K562 (cell line): ENCODE measurements at regions not wholly inside any gene's neighbourhood (a gene's known extent, or its start where the extent isn't known, plus 50 kb on each side); places are given as distances from the start of the nearest gene placed in this dataset.

Source experiments
- ATAC-seq: fragments of 200-7000 bp; cut with Tn5 transposase; 3 replicates; pipeline ENCODE4 v1.9.1; 2020; ENCODE audit warnings: moderate library complexity
- BruUV-seq: library from RNA; stranded (reverse); fragments of 400-500 nt; replicated peaks from 2 replicates; lab custom pipeline; 2021; lab: Mats Ljungman, UMichigan
- CTCF ChIA-PET: fragments of 300-600 bp; formaldehyde crosslinking; extraction: SDS; loops from one replicate; lab custom pipeline; 2021; ENCODE audit warnings: low intra/inter-chr PET ratio; lab: Yijun Ruan, JAX
- POLR2A ChIA-PET: fragments of 300-600, 350-650 bp; sonication (Branson Sonifier 250); formaldehyde crosslinking; extraction: SDS; loops from one replicate; lab custom pipeline; 2021; ENCODE audit warnings: antibody characterized with exemption, inconsistent platforms; lab: Yijun Ruan, JAX
- DNase-seq, 4 experiments: peaks; one replicate each; pipeline versions ENCODE4 v3.0.0 to v3.0.0-alpha.2; 2011 to 2018; ENCODE audit warnings: low spot score in 3 of 4, mixed read lengths in 3 of 4; ENCODE audit errors: extremely low read depth in 1 of 4
- FAIRE-seq: peaks from 2 replicates; lab custom pipeline; 2011; peaks lifted over from hg19 to GRCh38; lab: Jason Lieb, UNC
- H2AFZ ChIP-seq: 2 replicates; pipeline ENCODE4 v1.6.0; 2011; ENCODE audit warnings: low read depth, low read length, control low read depth, inconsistent platforms
- H3K27ac ChIP-seq: fragments of 200-600 bp; 3 replicates; pipeline ENCODE4 v1.8.0; 2011; ENCODE audit warnings: low read depth, mild to moderate bottlenecking, control low read depth, inconsistent platforms, low read length, moderate library complexity, mixed read lengths; ENCODE audit errors: extremely low read depth
- H3K27me3 ChIP-seq, 2 experiments: fragments of 300-600 bp in 1 of 2; 2 replicates in 1 of 2; 3 replicates in 1 of 2; pipeline versions ENCODE4 v1.6.0 to v1.8.0; 2011; ENCODE audit warnings: inconsistent platforms in 2 of 2, low read length in 2 of 2, mild to moderate bottlenecking in 1 of 2, mixed read lengths in 1 of 2, moderate library complexity in 1 of 2; ENCODE audit not compliant: control insufficient read depth in 2 of 2, insufficient read depth in 2 of 2
- H3K36me3 ChIP-seq: fragments of 300-600 bp; 3 replicates; pipeline ENCODE4 v1.8.0; 2011; ENCODE audit warnings: mild to moderate bottlenecking, low read length, inconsistent platforms; ENCODE audit not compliant: control insufficient read depth, insufficient read depth
- H3K4me1 ChIP-seq, 2 experiments: fragments of 200-600 bp in 1 of 2; replicated peaks in 1 of 2; 2 replicates in 1 of 2; 3 replicates in 1 of 2; pipeline versions ENCODE4 v1.5.1 to v1.8.0; 2011; ENCODE audit warnings: inconsistent platforms in 2 of 2, low read length in 2 of 2, mild to moderate bottlenecking in 1 of 2, mixed read lengths in 1 of 2, moderate library complexity in 1 of 2; ENCODE audit not compliant: control insufficient read depth in 2 of 2, insufficient read depth in 2 of 2
- H3K4me2 ChIP-seq: 2 replicates; pipeline ENCODE4 v1.6.1; 2011; ENCODE audit warnings: low read length, control low read depth, inconsistent platforms, mixed read lengths; ENCODE audit not compliant: insufficient read depth
- H3K4me3 ChIP-seq: fragments of 200-600 bp; sonication (generic), shearing (Covaris generic); 2 replicates; pipeline ENCODE4 v1.5.1; 2016; ENCODE audit warnings: control low read depth, inconsistent platforms
- H3K79me2 ChIP-seq: fragments of 200-600 bp; 3 replicates; pipeline ENCODE4 v1.8.0; 2011; ENCODE audit warnings: low read length, inconsistent platforms; ENCODE audit not compliant: control insufficient read depth, insufficient read depth
- H3K9ac ChIP-seq, 2 experiments: 2 replicates each; pipeline versions ENCODE4 v1.6.0 to v1.6.1; 2011; ENCODE audit warnings: low read depth in 2 of 2, low read length in 2 of 2, control low read depth in 1 of 2, inconsistent platforms in 1 of 2, mild to moderate bottlenecking in 1 of 2, mixed read lengths in 1 of 2; ENCODE audit not compliant: insufficient read depth in 1 of 2
- H3K9me1 ChIP-seq: one replicate; pipeline ENCODE4 v1.6.0; 2011; ENCODE audit warnings: inconsistent platforms, mild to moderate bottlenecking, low read length, moderate library complexity; ENCODE audit not compliant: control insufficient read depth, insufficient read depth
- H3K9me3 ChIP-seq: replicated peaks from 2 replicates; pipeline ENCODE4 v1.5.1; 2011; ENCODE audit warnings: low read depth, low read length, inconsistent platforms; ENCODE audit not compliant: control insufficient read depth, insufficient read depth
- H4K20me1 ChIP-seq: replicated peaks from 2 replicates; pipeline ENCODE4 v1.6.1; 2011; ENCODE audit warnings: low read length, inconsistent platforms, mixed read lengths; ENCODE audit not compliant: control insufficient read depth, insufficient read depth
- FOXJ3 ChIP-seq: sonication (generic); formaldehyde crosslinking; IDR thresholded peaks from 2 replicates; pipeline ENCODE4 v1.4.0; 2020; ENCODE audit warnings: mild to moderate bottlenecking, missing genetic modification reagents
- HMG20B ChIP-seq: fragments of 250-450 bp; sonication (Bioruptor Pico); IDR thresholded peaks from 2 replicates; pipeline ENCODE4 v1.5.0; 2021; ENCODE audit warnings: mild to moderate bottlenecking
- HMGN3 ChIP-seq: IDR thresholded peaks from 2 replicates; pipeline ENCODE4 v1.6.1; 2011; ENCODE audit warnings: borderline replicate concordance, low read depth, mild to moderate bottlenecking, mixed read lengths, low read length; ENCODE audit not compliant: insufficient read length; ENCODE audit errors: extremely low read depth
- KAT8 ChIP-seq: fragments of 450-650 bp; IDR thresholded peaks from 2 replicates; pipeline ENCODE4 v1.6.1; 2016; ENCODE audit warnings: low read depth, mild to moderate bottlenecking
- SIX5 ChIP-seq, 2 experiments: IDR thresholded peaks; 2 replicates each; pipeline ENCODE4 v1.6.1; 2011; ENCODE audit warnings: low read length in 2 of 2, borderline replicate concordance in 1 of 2, low read depth in 1 of 2, mild to moderate bottlenecking in 1 of 2, moderate library complexity in 1 of 2; ENCODE audit not compliant: insufficient read depth in 1 of 2
- TCF7 ChIP-seq: sonication (generic); IDR thresholded peaks from 2 replicates; pipeline ENCODE4 v1.6.1; 2016; ENCODE audit warnings: antibody characterized with exemption, borderline replicate concordance
- ZNF217 ChIP-seq: sonication (generic); formaldehyde crosslinking; IDR thresholded peaks from 2 replicates; pipeline ENCODE4 v1.8.0; 2022; ENCODE audit warnings: mild to moderate bottlenecking, missing genetic modification reagents
- WGBS: fragments of 100-300 bp; shearing (Covaris generic); methylation state at CpG from one replicate; pipeline ENCODE4 v1.1.6; 2016; ENCODE audit warnings: low coverage, mixed read lengths; ENCODE audit not compliant: insufficient coverage; ENCODE audit errors: missing lambda C conversion rate; 5-methylcytosine and 5-hydroxymethylcytosine counted together
- in situ Hi-C: fragments of 300-500 bp; cut with MboI; formaldehyde crosslinking; loops from 4 replicates; pipeline ENCODE4 v1.15.0; 2018; ENCODE audit warnings: inconsistent platforms, mixed read lengths
- intact Hi-C: fragments of 100-400 bp; cut with micrococcal nuclease; formaldehyde crosslinking; loops from 2 replicates; pipeline ENCODE4 v1.14.2; 2022
- TF ChIP-seq, protein P1 (sequence below): fragments of 250-450 bp; sonication (Bioruptor Pico); IDR thresholded peaks from 2 replicates; pipeline ENCODE4 v1.8.0; 2022; ENCODE audit warnings: inconsistent platforms, mild to moderate bottlenecking, moderate library complexity, borderline replicate concordance
- TF ChIP-seq, protein P2 (sequence below): fragments of 250-450 bp; sonication (Bioruptor Pico); IDR thresholded peaks from 2 replicates; pipeline ENCODE4 v1.5.0; 2021

DNA sequence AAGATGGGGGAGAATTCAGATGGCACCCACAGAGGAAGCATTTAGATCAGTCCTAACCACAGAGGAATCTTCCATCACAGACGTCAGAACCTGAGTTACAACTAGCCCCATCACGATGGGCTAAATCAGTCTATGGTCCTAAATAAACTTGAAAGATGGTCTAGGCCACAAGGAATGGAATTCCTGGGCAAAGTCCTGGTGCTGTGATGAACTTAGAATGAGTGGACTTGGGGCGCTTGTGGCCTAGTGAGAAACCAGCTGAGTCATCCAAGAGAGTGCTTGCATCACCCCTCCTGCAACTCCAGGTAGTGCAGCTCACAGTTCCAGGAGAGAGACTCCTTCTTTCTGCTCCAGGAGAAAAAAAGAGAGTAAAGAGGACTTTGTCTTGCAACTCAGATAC lies 722.9 kb upstream of the RGMB start:
- no peak for TF ChIP-seq ZNF217 (CRISPR knock-in tag)
- TF ChIP-seq, protein P1, sequence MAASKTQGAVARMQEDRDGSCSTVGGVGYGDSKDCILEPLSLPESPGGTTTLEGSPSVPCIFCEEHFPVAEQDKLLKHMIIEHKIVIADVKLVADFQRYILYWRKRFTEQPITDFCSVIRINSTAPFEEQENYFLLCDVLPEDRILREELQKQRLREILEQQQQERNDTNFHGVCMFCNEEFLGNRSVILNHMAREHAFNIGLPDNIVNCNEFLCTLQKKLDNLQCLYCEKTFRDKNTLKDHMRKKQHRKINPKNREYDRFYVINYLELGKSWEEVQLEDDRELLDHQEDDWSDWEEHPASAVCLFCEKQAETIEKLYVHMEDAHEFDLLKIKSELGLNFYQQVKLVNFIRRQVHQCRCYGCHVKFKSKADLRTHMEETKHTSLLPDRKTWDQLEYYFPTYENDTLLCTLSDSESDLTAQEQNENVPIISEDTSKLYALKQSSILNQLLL: no peak
- TF ChIP-seq HMG20B (CRISPR knock-in tag): no peak
- no peak for TF ChIP-seq KAT8
- TF ChIP-seq, protein P2, sequence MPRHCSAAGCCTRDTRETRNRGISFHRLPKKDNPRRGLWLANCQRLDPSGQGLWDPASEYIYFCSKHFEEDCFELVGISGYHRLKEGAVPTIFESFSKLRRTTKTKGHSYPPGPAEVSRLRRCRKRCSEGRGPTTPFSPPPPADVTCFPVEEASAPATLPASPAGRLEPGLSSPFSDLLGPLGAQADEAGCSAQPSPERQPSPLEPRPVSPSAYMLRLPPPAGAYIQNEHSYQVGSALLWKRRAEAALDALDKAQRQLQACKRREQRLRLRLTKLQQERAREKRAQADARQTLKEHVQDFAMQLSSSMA: no peak
- TF ChIP-seq TCF7: no peak
- TF ChIP-seq HMGN3: no peak
- no peak for TF ChIP-seq SIX5 (IDR thresholded peaks at IDR 0.05; ENCODE audit: borderline replicate concordance in 1 of 2, insufficient read depth in 1 of 2, low read depth in 1 of 2, low read length in 2 of 2)
- no peak for TF ChIP-seq FOXJ3
- CTCF ChIA-PET: no interaction called here
- no peak overlapping the region for H3K27ac ChIP-seq
- DNase-seq (no peak), FAIRE-seq (no peak), ATAC-seq (no peak)
- no peak overlapping the region for H2AFZ ChIP-seq
- no peak overlapping the region for H3K9ac ChIP-seq
- no peaks in the 10 kb centered on the region for H3K9me1 ChIP-seq
- 0% methylated on average over 3 of the region's 3 CpGs for WGBS
- in situ Hi-C loops (no loop called here), intact Hi-C loops (no loop called here)
- H3K4me1 ChIP-seq: no peaks in the 10 kb centered on the region
- no peak overlapping the region for H3K4me2 ChIP-seq
- no peaks in the 10 kb centered on the region for H3K36me3 ChIP-seq
- H3K4me3 ChIP-seq: no peak overlapping the region
- H3K79me2 ChIP-seq: no peaks in the 10 kb centered on the region
- H3K27me3 ChIP-seq: no peaks in the 10 kb centered on the region
- H4K20me1 ChIP-seq: no peaks in the 10 kb centered on the region
- POLR2A ChIA-PET: no interaction called here
- H3K9me3 ChIP-seq: 0 out of 2 replicates have a peak, but pooled peaks cover 1% of the 10 kb centered on the region
- no TSS peak for BruUV-seq
